DMS153 (cell line): ENCODE measurements at regions not wholly inside any gene's neighbourhood (a gene's known extent, or its start where the extent isn't known, plus 50 kb on each side); places are given as distances from the start of the nearest gene placed in this dataset.

Experiments used
- DNase-seq: peaks from one replicate; lab custom pipeline; 2025; lab: John Stamatoyannopoulos, UW

- no peak for DNase-seq
Observed at GRCh38 chr11:10619131-10619680, 50.7 kb upstream of the LYVE1 start.

DNA sequence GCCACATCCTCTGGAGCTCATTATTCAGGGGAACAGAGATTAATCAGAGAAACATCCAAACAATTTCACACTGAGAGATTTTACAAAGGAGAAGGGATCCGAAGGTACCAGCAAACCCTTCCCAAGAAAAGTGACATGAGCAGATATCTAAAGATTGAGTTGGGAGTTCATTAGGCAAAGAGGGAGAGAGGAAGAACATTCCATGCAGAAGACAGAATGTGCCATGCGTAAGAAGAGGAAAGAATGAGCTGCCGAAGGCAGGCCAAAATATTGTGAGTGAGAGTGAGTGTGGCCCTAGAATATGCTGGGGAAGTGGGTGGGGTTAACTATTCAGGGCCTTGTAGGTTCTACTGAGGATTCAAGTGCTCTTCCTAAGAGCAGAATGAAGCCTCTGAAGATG lies 50.0 kb upstream of the LYVE1 start:
- no peak for DNase-seq
